ENCODE measurements at regions not wholly inside any gene's neighbourhood (a gene's known extent, or its start where the extent isn't known, plus 50 kb on each side); places are given as distances from the start of the nearest gene placed in this dataset.

GRCh38 chr4:38320343-38320695, 343.7 kb upstream of the KLF3 start:
- Histone ChIP-seq H3K4me3 (replicated peaks; ENCODE audit: insufficient read depth, low read length) (no peak overlapping the region), H3K27ac (replicated peaks) (peak overlapping the region; percentile 51), H3K27me3 (ENCODE audit: insufficient read depth, poor library complexity, severe bottlenecking) (no peaks in the 10 kb centered on the region)
- no peak for TF ChIP-seq CTCF (IDR thresholded peaks at IDR 0.05; ENCODE audit: insufficient read depth, low read length)
- TF ChIP-seq SPI1 (IDR thresholded peaks at IDR 0.05; ENCODE audit: borderline replicate concordance, low read depth): no peak
- TF ChIP-seq REST (IDR thresholded peaks at IDR 0.05; ENCODE audit: insufficient replicate concordance, low read depth): no peak
- TF ChIP-seq POLR2AphosphoS5 (IDR thresholded peaks at IDR 0.05; ENCODE audit: low read depth): no peak
- no peak for TF ChIP-seq GABPA (IDR thresholded peaks at IDR 0.05; ENCODE audit: low read depth)
- DNase-seq (ENCODE audit: low read depth in 1 of 2, low spot score in 1 of 2): no peak

GRCh38 chr4:38320833-38321232, 343.2 kb upstream of the KLF3 start:
- no peak for TF ChIP-seq CTCF (IDR thresholded peaks at IDR 0.05; ENCODE audit: insufficient read depth, low read length)
- TF ChIP-seq POLR2AphosphoS5 (IDR thresholded peaks at IDR 0.05; ENCODE audit: low read depth): no peak
- no peak overlapping the region for H3K27ac ChIP-seq (replicated peaks)
- DNase-seq (ENCODE audit: low read depth in 1 of 2, low spot score in 1 of 2): no peak
- no peak overlapping the region for H3K4me3 ChIP-seq (replicated peaks; ENCODE audit: insufficient read depth, low read length)
- no peaks in the 10 kb centered on the region for H3K27me3 ChIP-seq (ENCODE audit: insufficient read depth, poor library complexity, severe bottlenecking)

GRCh38 chr4:38322714-38323113, 341.3 kb upstream of the KLF3 start:
- TF ChIP-seq REST (IDR thresholded peaks at IDR 0.05; ENCODE audit: insufficient replicate concordance, low read depth) (no peak), SPI1 (IDR thresholded peaks at IDR 0.05; ENCODE audit: borderline replicate concordance, low read depth) (no peak)
- Histone ChIP-seq H3K4me3 (replicated peaks; ENCODE audit: insufficient read depth, low read length) (no peak overlapping the region), H3K27me3 (ENCODE audit: insufficient read depth, poor library complexity, severe bottlenecking) (no peaks in the 10 kb centered on the region), H3K27ac (replicated peaks) (no peak overlapping the region)
- DNase-seq (ENCODE audit: low read depth in 1 of 2, low spot score in 1 of 2): no peak

GRCh38 chr4:38323141-38323641, 340.8 kb upstream of the KLF3 start:
- TF ChIP-seq CTCF (IDR thresholded peaks at IDR 0.05; ENCODE audit: insufficient read depth, low read length): no peak
- no peak for TF ChIP-seq POLR2AphosphoS5 (IDR thresholded peaks at IDR 0.05; ENCODE audit: low read depth)
- no peak for DNase-seq (ENCODE audit: low read depth in 1 of 2, low spot score in 1 of 2)
- Histone ChIP-seq H3K27me3 (ENCODE audit: insufficient read depth, poor library complexity, severe bottlenecking) (no peaks in the 10 kb centered on the region), H3K27ac (replicated peaks) (no peak overlapping the region), H3K4me3 (replicated peaks; ENCODE audit: insufficient read depth, low read length) (no peak overlapping the region)

Data from HL-60 (cell line).